ENCODE measurements at regions not wholly inside any gene's neighbourhood (a gene's known extent, or its start where the extent isn't known, plus 50 kb on each side); places are given as distances from the start of the nearest gene placed in this dataset.
A peak's percentile ranks its signal among the peaks of the same experiment; 100 is the strongest.

- CTCF ChIA-PET, result interaction anchor here (0.5 to 2.8 kb wide), 7 partner anchors 14 to 733 kb away, joined by 3 to 11 read pairs (median 6); no protein-coding TSS in a partner anchor
- H3K4me1 ChIP-seq (ENCODE audit: control insufficient read depth, insufficient read depth, low read length), result no peaks in the 10 kb centered on the region
- H3K4me3 ChIP-seq (ENCODE audit: low read depth, low read length), result no peak overlapping the region
- no peak overlapping the region for H3K27ac ChIP-seq (ENCODE audit: extremely low read depth, low read depth, low read length)
- POLR2A ChIA-PET, result no interaction called here
- H3K9me3 ChIP-seq (ENCODE audit: control insufficient read depth, insufficient read depth, low read depth, low read length), result no peaks in the 10 kb centered on the region; the same call in 1 of the 2 replicates
- no peaks in the 10 kb centered on the region for H3K36me3 ChIP-seq (ENCODE audit: control insufficient read depth in 2 of 2, insufficient read depth in 1 of 2, low read length in 2 of 2)
- TF ChIP-seq ZNF174 (tag by site-specific recombination; IDR thresholded peaks at IDR 0.05), result no peak
- TF ChIP-seq ZNF518A (tag by site-specific recombination; conservative IDR thresholded peaks at IDR 0.05; ENCODE audit: low read depth), result 0 out of 2 replicates have a peak, but pooled peaks have one; percentile 14
- no peak for TF ChIP-seq SCRT2 (tag by site-specific recombination; IDR thresholded peaks at IDR 0.05)
- no peak for TF ChIP-seq ZNF510 (tag by site-specific recombination; IDR thresholded peaks at IDR 0.05; ENCODE audit: insufficient replicate concordance)
- TF ChIP-seq OVOL3 (tag by site-specific recombination; IDR thresholded peaks at IDR 0.05), result no peak
- TF ChIP-seq ZNF335 (tag by site-specific recombination; conservative IDR thresholded peaks at IDR 0.05), result 0 out of 2 replicates have a peak, but pooled peaks have one; percentile 21
- TF ChIP-seq ZNF658 (tag by site-specific recombination; IDR thresholded peaks at IDR 0.05), result no peak
- no peak for TF ChIP-seq ZNF394 (tag by site-specific recombination; IDR thresholded peaks at IDR 0.05; ENCODE audit: borderline replicate concordance)
- TF ChIP-seq ZNF138 (tag by site-specific recombination; IDR thresholded peaks at IDR 0.05; ENCODE audit: borderline replicate concordance), result no peak
- no peak for TF ChIP-seq GFI1B (tag by site-specific recombination; IDR thresholded peaks at IDR 0.05)
These were observed 51.0 kb upstream of the EGFLAM start for GRCh38 chr5:38207343-38207742.

GRCh38 chr5:38202741-38203140, 55.6 kb upstream of the EGFLAM start:
- CTCF ChIA-PET, result interaction anchor here (1.9 kb wide), 1 partner anchor 10 kb away, joined by 17 read pairs; no protein-coding TSS in a partner anchor

More at GRCh38 chr5:38202741-38203140, 55.6 kb upstream of the EGFLAM start:
- no peaks in the 10 kb centered on the region for H3K9me3 ChIP-seq (ENCODE audit: control insufficient read depth, insufficient read depth, low read depth, low read length)
- POLR2A ChIA-PET, result no interaction called here
- H3K4me1 ChIP-seq (ENCODE audit: control insufficient read depth, insufficient read depth, low read length), result no peaks in the 10 kb centered on the region
- no peak overlapping the region for H3K4me3 ChIP-seq (ENCODE audit: low read depth, low read length)
- TF ChIP-seq ZIC2 (tag by site-specific recombination; IDR thresholded peaks at IDR 0.05) (no peak), PRDM4 (tag by site-specific recombination; IDR thresholded peaks at IDR 0.05) (no peak), ZBTB26 (tag by site-specific recombination; optimal IDR thresholded peaks at IDR 0.05) (no peak)
- no peaks in the 10 kb centered on the region for H3K36me3 ChIP-seq (ENCODE audit: control insufficient read depth in 2 of 2, insufficient read depth in 1 of 2, low read length in 2 of 2)
- H3K27ac ChIP-seq (ENCODE audit: extremely low read depth, low read depth, low read length), result no peak overlapping the region

Data from HEK293 (cell line).